A549 (cell line): ENCODE measurements at regions not wholly inside any gene's neighbourhood (a gene's known extent, or its start where the extent isn't known, plus 50 kb on each side); places are given as distances from the start of the nearest gene placed in this dataset.

Experiments used
- ATAC-seq, 2 experiments: fragments of 200-7000 bp in 1 of 2; fragments of >200 bp in 1 of 2; cut with Nextera tagmentation in 1 of 2; cut with Tn5 transposase in 1 of 2; 3 replicates each; pipeline versions ENCODE4 v1.8.0 to v1.9.1; 2018 to 2020; ENCODE audit warnings: mild to moderate bottlenecking in 1 of 2, moderate library complexity in 1 of 2
- CTCF ChIA-PET: fragments of 300-600 bp; sonication (Branson Sonifier 250); formaldehyde crosslinking; extraction: SDS; loops from one replicate; lab custom pipeline; 2021; ENCODE audit warnings: antibody characterized with exemption, inconsistent platforms; lab: Yijun Ruan, JAX
- POLR2A ChIA-PET: fragments of 350-600 bp; formaldehyde crosslinking; extraction: SDS; loops from one replicate; lab custom pipeline; 2021; ENCODE audit warnings: antibody characterized with exemption, inconsistent platforms; lab: Yijun Ruan, JAX
- DNase-seq, 2 experiments: peaks; one replicate each; pipeline versions ENCODE4 v3.0.0 to v3.0.0-alpha.2; 2011 to 2016; ENCODE audit warnings: low read depth in 1 of 2, low spot score in 1 of 2
- FAIRE-seq: peaks from 2 replicates; lab custom pipeline; 2011; peaks lifted over from hg19 to GRCh38; lab: Jason Lieb, UNC
- H3K27ac ChIP-seq, 2 experiments: fragments of >200 bp; sonication (Bioruptor Twin); formaldehyde crosslinking; 3 replicates each; pipeline ENCODE4 v1.5.1; 2016 to 2017
- H3K4me1 ChIP-seq: fragments of >200 bp; sonication (Bioruptor Twin); formaldehyde crosslinking; 3 replicates; pipeline ENCODE4 v1.6.1; 2016
- H3K4me2 ChIP-seq: fragments of >200 bp; sonication (Bioruptor Twin); formaldehyde crosslinking; 3 replicates; pipeline ENCODE4 v1.6.1; 2016
- H3K4me3 ChIP-seq: fragments of >200 bp; sonication (Bioruptor Twin); formaldehyde crosslinking; 3 replicates; pipeline ENCODE4 v1.5.1; 2016
- H3K9me3 ChIP-seq: fragments of >200 bp; sonication (Bioruptor Twin); formaldehyde crosslinking; 3 replicates; pipeline ENCODE4 v1.6.1; 2016
- CBX2 ChIP-seq: fragments of 200-600 bp; sonication (generic); IDR thresholded peaks from 2 replicates; pipeline ENCODE4 v1.6.1; 2016; ENCODE audit warnings: low read depth, mild to moderate bottlenecking, borderline replicate concordance
- CBX8 ChIP-seq: fragments of 200-600 bp; sonication (generic); IDR thresholded peaks from 2 replicates; pipeline ENCODE4 v1.6.1; 2016
- CEBPB ChIP-seq, 2 experiments: fragments of >200 bp in 1 of 2; sonication (Bioruptor Twin) in 1 of 2; formaldehyde crosslinking in 1 of 2; IDR thresholded peaks; 2 replicates each; pipeline ENCODE4 v1.6.1; 2012 to 2016
- CHD2 ChIP-seq: fragments of 150-350 bp; IDR thresholded peaks from 2 replicates; pipeline ENCODE4 v1.6.1; 2014; ENCODE audit warnings: low read length; ENCODE audit not compliant: partially characterized antibody
- CHD4 ChIP-seq: fragments of 200-600 bp; sonication (generic); IDR thresholded peaks from 2 replicates; pipeline ENCODE4 v1.6.1; 2016; ENCODE audit warnings: antibody characterized with exemption, mild to moderate bottlenecking, borderline replicate concordance
- ESRRA ChIP-seq: fragments of 150-350 bp; IDR thresholded peaks from 2 replicates; pipeline ENCODE4 v1.6.1; 2014; ENCODE audit warnings: mild to moderate bottlenecking, low read length, borderline replicate concordance
- FOSB ChIP-seq: fragments of 250-450 bp; sonication (Bioruptor Pico); IDR thresholded peaks from 2 replicates; pipeline ENCODE4 v1.5.0; 2020; ENCODE audit warnings: mild to moderate bottlenecking, moderate library complexity
- FOSL2 ChIP-seq, 2 experiments: fragments of 450-650 bp in 1 of 2; fragments of >200 bp in 1 of 2; sonication (Bioruptor Twin) in 1 of 2; formaldehyde crosslinking; IDR thresholded peaks; 2 replicates each; pipeline versions ENCODE4 v1.5.0 to v1.6.1; 2016 to 2020; ENCODE audit warnings: mild to moderate bottlenecking in 1 of 2, moderate library complexity in 1 of 2
- HEYL ChIP-seq: fragments of 250-450 bp; sonication (Bioruptor Pico); IDR thresholded peaks from 2 replicates; pipeline ENCODE4 v1.8.0; 2021; ENCODE audit warnings: mild to moderate bottlenecking, moderate library complexity
- HOXB5 ChIP-seq: fragments of 250-450 bp; sonication (Bioruptor Pico); IDR thresholded peaks from 2 replicates; pipeline ENCODE4 v1.5.0; 2020; ENCODE audit warnings: mild to moderate bottlenecking, moderate library complexity
- JUN ChIP-seq, 2 experiments: fragments of >200 bp; sonication (Bioruptor Twin); formaldehyde crosslinking; IDR thresholded peaks; 2 replicates in 1 of 2; 3 replicates in 1 of 2; pipeline ENCODE4 v1.6.1; 2016 to 2017
- KDM1A ChIP-seq: fragments of 200-600 bp; sonication (generic); IDR thresholded peaks from 2 replicates; pipeline ENCODE4 v1.6.1; 2016; ENCODE audit warnings: low read depth, mild to moderate bottlenecking
- MAFK ChIP-seq: fragments of 450-650 bp; IDR thresholded peaks from 2 replicates; pipeline ENCODE4 v1.6.1; 2014; ENCODE audit not compliant: partially characterized antibody
- NPAS2 ChIP-seq: fragments of 250-450 bp; sonication (Bioruptor Pico); IDR thresholded peaks from 2 replicates; pipeline ENCODE4 v1.8.0; 2022; ENCODE audit warnings: mild to moderate bottlenecking, moderate library complexity, borderline replicate concordance
- PHF8 ChIP-seq: fragments of 200-600 bp; sonication (generic); IDR thresholded peaks from 2 replicates; pipeline ENCODE4 v1.6.1; 2016; ENCODE audit warnings: low read depth, mild to moderate bottlenecking, antibody characterized with exemption, moderate library complexity, borderline replicate concordance
- POLR2A ChIP-seq: IDR thresholded peaks from 2 replicates; pipeline ENCODE4 v1.6.1; 2012; ENCODE audit warnings: mild to moderate bottlenecking, low read length
- POLR2AphosphoS2 ChIP-seq: conservative IDR thresholded peaks from 2 replicates; pipeline ENCODE4 v1.6.1; 2012; ENCODE audit warnings: low read length, improper control_type of control experiment, inconsistent platforms
- RAD21 ChIP-seq, 2 experiments: fragments of >200 bp in 1 of 2; sonication (Bioruptor Twin) in 1 of 2; formaldehyde crosslinking in 1 of 2; IDR thresholded peaks in 1 of 2; conservative IDR thresholded peaks in 1 of 2; 2 replicates in 1 of 2; 3 replicates in 1 of 2; pipeline ENCODE4 v1.6.1; 2012 to 2018; ENCODE audit warnings: inconsistent platforms in 1 of 2
- RARB ChIP-seq: fragments of 250-450 bp; sonication (Bioruptor Pico); IDR thresholded peaks from 2 replicates; pipeline ENCODE4 v1.8.0; 2021; ENCODE audit warnings: mild to moderate bottlenecking, moderate library complexity
- RCOR1 ChIP-seq: fragments of 150-350 bp; IDR thresholded peaks from 2 replicates; pipeline ENCODE4 v1.6.1; 2014; ENCODE audit warnings: antibody characterized with exemption, low read length, low read depth
- SMC3 ChIP-seq: fragments of >200 bp; sonication (Bioruptor Twin); formaldehyde crosslinking; IDR thresholded peaks from 3 replicates; pipeline ENCODE4 v1.6.1; 2018; ENCODE audit warnings: inconsistent platforms
- SREBF2 ChIP-seq: fragments of 450-650 bp; IDR thresholded peaks from 2 replicates; pipeline ENCODE4 v1.6.1; 2014; ENCODE audit warnings: mild to moderate bottlenecking, moderate library complexity
- TP53 ChIP-seq: fragments of 250-450 bp; sonication (Bioruptor Pico); IDR thresholded peaks from 2 replicates; pipeline ENCODE4 v1.5.0; 2021; ENCODE audit warnings: mild to moderate bottlenecking, moderate library complexity
- ZNF302 ChIP-seq: fragments of 250-450 bp; sonication (Bioruptor Pico); IDR thresholded peaks from 2 replicates; pipeline ENCODE4 v1.9.0; 2021; ENCODE audit warnings: inconsistent platforms, mild to moderate bottlenecking, moderate library complexity
- WGBS: methylation state at CpG from one replicate; pipeline ENCODE4 v1.1.6; 2017; ENCODE audit errors: missing lambda C conversion rate; 5-methylcytosine and 5-hydroxymethylcytosine counted together
- TF ChIP-seq, protein P1 (sequence below): fragments of >200 bp; sonication (Bioruptor Twin); formaldehyde crosslinking; IDR thresholded peaks from 2 replicates; pipeline ENCODE4 v1.6.1; 2016
- TF ChIP-seq, protein P2 (sequence below): IDR thresholded peaks from 2 replicates; pipeline ENCODE4 v1.6.1; 2012
- TF ChIP-seq, protein P3 (sequence below): IDR thresholded peaks from 2 replicates; pipeline ENCODE4 v1.6.1; 2012
- TF ChIP-seq, protein P4 (sequence below): IDR thresholded peaks from 2 replicates; pipeline ENCODE4 v1.6.1; 2012; ENCODE audit warnings: low read depth, borderline replicate concordance
- TF ChIP-seq, protein P5 (sequence below): fragments of >200 bp; sonication (Bioruptor Twin); formaldehyde crosslinking; IDR thresholded peaks from 3 replicates; pipeline ENCODE4 v1.5.1; 2016

DNA sequence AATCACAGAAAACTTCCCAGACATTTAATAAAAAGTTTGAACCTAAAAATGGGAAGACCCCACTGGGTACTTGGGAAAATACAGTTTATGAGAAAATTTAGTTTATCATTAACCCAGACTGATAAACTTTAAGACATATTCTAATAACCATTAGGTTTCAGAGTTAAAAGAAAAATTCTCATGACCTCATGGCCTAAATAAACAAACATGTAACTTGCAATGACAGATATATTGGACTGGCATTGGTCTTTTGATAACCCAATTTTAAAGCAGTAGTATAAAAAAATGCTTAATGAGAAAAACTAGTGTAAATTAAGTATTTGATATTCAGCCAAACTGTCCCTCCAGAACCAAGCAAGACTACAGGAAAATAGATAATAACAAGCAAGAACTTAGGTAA is 67.0 kb upstream of the ZNF804B start:
- ATAC-seq (no peak), DNase-seq (no peak), FAIRE-seq (no peak)
- no peak overlapping the region for H3K27ac ChIP-seq
- H3K4me1 ChIP-seq = no peaks in the 10 kb centered on the region
- ChIA-PET POLR2A (no interaction called here), CTCF (no interaction called here)
- no peak overlapping the region for H3K4me2 ChIP-seq
- no peak for TF ChIP-seq PHF8
- TF ChIP-seq, protein P1, sequence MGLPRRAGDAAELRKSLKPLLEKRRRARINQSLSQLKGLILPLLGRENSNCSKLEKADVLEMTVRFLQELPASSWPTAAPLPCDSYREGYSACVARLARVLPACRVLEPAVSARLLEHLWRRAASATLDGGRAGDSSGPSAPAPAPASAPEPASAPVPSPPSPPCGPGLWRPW = no peak
- no peak overlapping the region for H3K4me3 ChIP-seq
- no peaks in the 10 kb centered on the region for H3K9me3 ChIP-seq

- POLR2A ChIA-PET = no interaction called here
- WGBS = 0% methylated on average over 1 of the region's 1 CpG
- no peak for FAIRE-seq
- no peak overlapping the region for H3K4me2 ChIP-seq
- TF ChIP-seq ZNF302 (CRISPR knock-in tag) = no peak
- no peak for TF ChIP-seq FOSL2 (IDR thresholded peaks at IDR 0.05)
- no peak for TF ChIP-seq FOSL2 (CRISPR knock-in tag; IDR thresholded peaks at IDR 0.05)
- no peak for TF ChIP-seq KDM1A
- TF ChIP-seq CHD4 = no peak
- TF ChIP-seq RARB (CRISPR knock-in tag) = no peak
- TF ChIP-seq CBX8 = no peak
- no peak for TF ChIP-seq POLR2AphosphoS2
- TF ChIP-seq SREBF2 = no peak
- TF ChIP-seq, protein P2, sequence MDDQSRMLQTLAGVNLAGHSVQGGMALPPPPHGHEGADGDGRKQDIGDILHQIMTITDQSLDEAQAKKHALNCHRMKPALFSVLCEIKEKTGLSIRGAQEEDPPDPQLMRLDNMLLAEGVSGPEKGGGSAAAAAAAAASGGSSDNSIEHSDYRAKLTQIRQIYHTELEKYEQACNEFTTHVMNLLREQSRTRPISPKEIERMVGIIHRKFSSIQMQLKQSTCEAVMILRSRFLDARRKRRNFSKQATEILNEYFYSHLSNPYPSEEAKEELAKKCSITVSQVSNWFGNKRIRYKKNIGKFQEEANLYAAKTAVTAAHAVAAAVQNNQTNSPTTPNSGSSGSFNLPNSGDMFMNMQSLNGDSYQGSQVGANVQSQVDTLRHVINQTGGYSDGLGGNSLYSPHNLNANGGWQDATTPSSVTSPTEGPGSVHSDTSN = no peak
- TF ChIP-seq FOSB = no peak
- TF ChIP-seq, protein P3, sequence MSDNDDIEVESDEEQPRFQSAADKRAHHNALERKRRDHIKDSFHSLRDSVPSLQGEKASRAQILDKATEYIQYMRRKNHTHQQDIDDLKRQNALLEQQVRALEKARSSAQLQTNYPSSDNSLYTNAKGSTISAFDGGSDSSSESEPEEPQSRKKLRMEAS = no peak
- TF ChIP-seq CHD2 = no peak
- no peak for TF ChIP-seq POLR2A
- TF ChIP-seq HEYL (CRISPR knock-in tag) = no peak
- no peak for TF ChIP-seq HOXB5
- TF ChIP-seq, all 56 proteins: peak for 0
- CTCF ChIA-PET = no interaction called here
- no peak for DNase-seq
- ATAC-seq = no peak
- Histone ChIP-seq H3K4me3 (no peak overlapping the region), H3K4me1 (no peaks in the 10 kb centered on the region), H3K9me3 (no peaks in the 10 kb centered on the region), H3K27ac (no peak overlapping the region)
Measured at GRCh38 chr7:88689821-88690220, 69.7 kb upstream of the ZNF804B start.

GRCh38 chr7:88688222-88688621 is 71.3 kb upstream of the ZNF804B start:
- TF ChIP-seq MAFK (peak; percentile 51), NPAS2 (no peak)
- Histone ChIP-seq H3K4me3 (no peak overlapping the region), H3K4me1 (no peaks in the 10 kb centered on the region), H3K4me2 (no peak overlapping the region), H3K9me3 (no peaks in the 10 kb centered on the region), H3K27ac (no peak overlapping the region)
- 2% methylated on average over 1 of the region's 1 CpG for WGBS
- ATAC-seq (no peak), DNase-seq (no peak), FAIRE-seq (no peak)
- ChIA-PET POLR2A (no interaction called here), CTCF (no interaction called here)

DNA sequence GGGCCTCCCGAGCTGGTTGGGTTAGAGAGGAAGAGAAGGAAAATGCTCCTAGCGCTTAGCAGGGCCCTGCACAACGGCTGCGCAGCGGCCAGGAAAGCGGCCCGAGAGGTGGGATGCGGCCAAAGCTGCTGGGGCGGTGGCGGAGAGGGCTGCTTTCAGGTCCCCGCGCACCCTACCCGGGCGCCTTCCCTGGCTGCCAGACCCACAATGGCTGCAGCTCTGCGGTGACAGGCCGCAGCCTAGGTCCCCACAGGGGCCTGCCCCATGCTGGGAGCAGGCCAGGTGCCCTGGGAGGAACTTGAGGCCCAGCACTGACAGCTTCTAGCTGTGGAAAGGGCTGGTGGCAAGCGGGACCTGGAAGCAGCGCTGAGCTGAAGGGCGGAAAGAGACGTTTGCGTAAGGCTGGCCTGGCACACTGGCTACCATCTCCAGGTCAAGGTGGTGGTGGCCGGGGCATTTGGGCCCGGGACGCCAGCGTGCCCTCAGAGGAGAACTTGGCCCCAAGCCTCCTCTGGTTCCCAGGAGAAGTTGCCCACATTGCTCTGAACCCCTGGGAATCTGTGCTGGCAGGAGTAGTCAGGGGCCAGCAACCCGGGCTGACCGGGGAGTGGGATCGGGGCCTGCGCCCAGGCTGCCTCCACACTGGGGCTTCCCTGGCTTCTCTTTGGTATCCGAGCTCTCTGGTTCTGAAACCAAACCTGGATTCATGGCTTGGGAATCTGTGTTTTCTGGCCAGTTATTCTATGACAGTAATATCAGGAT is 72.9 kb upstream of the ZNF804B start:
- WGBS = 60% methylated on average over 23 of the region's 30 CpGs
- Histone ChIP-seq H3K4me3 (no peak overlapping the region), H3K9me3 (no peaks in the 10 kb centered on the region), H3K27ac (no peak overlapping the region), H3K4me2 (no peak overlapping the region), H3K4me1 (no peaks in the 10 kb centered on the region)
- FAIRE-seq = no peak
- DNase-seq = no peak
- POLR2A ChIA-PET = no interaction called here
- CTCF ChIA-PET = no interaction called here
- no peak for ATAC-seq
- TF ChIP-seq CBX2 (no peak), JUN (IDR thresholded peaks at IDR 0.05) (no peak), TP53 (CRISPR knock-in tag) (no peak), SMC3 (no peak), RAD21 (conservative IDR thresholded peaks at IDR 0.05 in 1 of 2, IDR thresholded peaks at IDR 0.05 in 1 of 2) (no peak), ESRRA (no peak), FOSB (no peak), CEBPB (IDR thresholded peaks at IDR 0.05) (no peak), RCOR1 (no peak)
- TF ChIP-seq, protein P4, sequence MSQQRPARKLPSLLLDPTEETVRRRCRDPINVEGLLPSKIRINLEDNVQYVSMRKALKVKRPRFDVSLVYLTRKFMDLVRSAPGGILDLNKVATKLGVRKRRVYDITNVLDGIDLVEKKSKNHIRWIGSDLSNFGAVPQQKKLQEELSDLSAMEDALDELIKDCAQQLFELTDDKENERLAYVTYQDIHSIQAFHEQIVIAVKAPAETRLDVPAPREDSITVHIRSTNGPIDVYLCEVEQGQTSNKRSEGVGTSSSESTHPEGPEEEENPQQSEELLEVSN = no peak
- TF ChIP-seq, protein P1 = no peak
- TF ChIP-seq, protein P5, sequence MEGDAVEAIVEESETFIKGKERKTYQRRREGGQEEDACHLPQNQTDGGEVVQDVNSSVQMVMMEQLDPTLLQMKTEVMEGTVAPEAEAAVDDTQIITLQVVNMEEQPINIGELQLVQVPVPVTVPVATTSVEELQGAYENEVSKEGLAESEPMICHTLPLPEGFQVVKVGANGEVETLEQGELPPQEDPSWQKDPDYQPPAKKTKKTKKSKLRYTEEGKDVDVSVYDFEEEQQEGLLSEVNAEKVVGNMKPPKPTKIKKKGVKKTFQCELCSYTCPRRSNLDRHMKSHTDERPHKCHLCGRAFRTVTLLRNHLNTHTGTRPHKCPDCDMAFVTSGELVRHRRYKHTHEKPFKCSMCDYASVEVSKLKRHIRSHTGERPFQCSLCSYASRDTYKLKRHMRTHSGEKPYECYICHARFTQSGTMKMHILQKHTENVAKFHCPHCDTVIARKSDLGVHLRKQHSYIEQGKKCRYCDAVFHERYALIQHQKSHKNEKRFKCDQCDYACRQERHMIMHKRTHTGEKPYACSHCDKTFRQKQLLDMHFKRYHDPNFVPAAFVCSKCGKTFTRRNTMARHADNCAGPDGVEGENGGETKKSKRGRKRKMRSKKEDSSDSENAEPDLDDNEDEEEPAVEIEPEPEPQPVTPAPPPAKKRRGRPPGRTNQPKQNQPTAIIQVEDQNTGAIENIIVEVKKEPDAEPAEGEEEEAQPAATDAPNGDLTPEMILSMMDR = no peak
